ENCODE measurements at regions not wholly inside any gene's neighbourhood (a gene's known extent, or its start where the extent isn't known, plus 50 kb on each side); places are given as distances from the start of the nearest gene placed in this dataset.

DNA sequence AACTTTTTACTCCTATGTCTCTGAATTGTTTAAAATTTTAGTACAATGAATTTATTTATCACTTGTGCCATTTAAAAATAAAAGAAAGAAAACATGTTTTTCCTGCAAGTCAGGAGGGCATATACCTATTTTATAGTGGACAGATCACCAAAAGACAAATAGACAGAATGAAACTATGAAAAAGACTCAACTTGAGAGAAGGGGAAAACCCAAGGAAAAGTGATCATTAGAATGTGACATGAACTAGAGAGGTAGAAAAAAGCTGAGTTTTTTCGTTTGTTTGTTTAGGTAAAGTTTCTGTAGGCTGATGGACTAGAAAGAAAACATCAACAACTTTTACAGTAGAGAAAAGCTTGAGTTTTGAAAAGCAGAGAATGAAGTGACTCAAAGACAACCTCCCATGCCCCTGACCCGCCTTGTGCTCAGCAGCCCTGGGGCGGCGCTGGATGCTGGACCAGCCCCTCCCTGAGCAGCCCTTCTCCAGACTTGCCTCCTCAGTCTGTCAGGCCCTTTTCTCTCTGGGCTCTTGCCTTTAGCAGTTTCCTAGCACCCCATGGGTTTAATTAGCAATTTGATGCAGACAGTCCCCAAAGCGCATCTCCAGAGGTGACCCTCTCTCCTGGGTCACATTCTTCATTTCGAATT, 95.1 kb upstream of the ARID2 start:
- Histone ChIP-seq H3K4me2 (ENCODE audit: low read length) (no peak overlapping the region), H4K8ac (ENCODE audit: low read depth, low read length) (no peak overlapping the region), H2AK5ac (ENCODE audit: low read length) (no peak overlapping the region), H3K79me2 (ENCODE audit: control insufficient read depth, insufficient read depth, low read length, poor library complexity) (no peaks in the 10 kb centered on the region), H4K12ac (ENCODE audit: low read depth, low read length) (no peak overlapping the region), H2AFZ (ENCODE audit: insufficient read depth, low read length, poor library complexity) (no peak overlapping the region), H3K4me3 (ENCODE audit: low read depth, low read length) (no peak overlapping the region), H3K27me3 (ENCODE audit: insufficient read depth, low read length) (no peaks in the 10 kb centered on the region), H3K18ac (ENCODE audit: low read length) (no peak overlapping the region), H3K9ac (ENCODE audit: low read length) (no peak overlapping the region), H2BK12ac (ENCODE audit: low read length) (no peak overlapping the region), H3K79me1 (ENCODE audit: low read length) (no peaks in the 10 kb centered on the region), H2BK120ac (ENCODE audit: insufficient read depth, low read length, poor library complexity) (no peak overlapping the region), H3K36me3 (ENCODE audit: control insufficient read depth in 1 of 2, insufficient read depth in 2 of 2, low read length in 2 of 2) (no peaks in the 10 kb centered on the region), H3K4ac (ENCODE audit: low read depth, low read length) (no peak overlapping the region), H3K23ac (ENCODE audit: low read length) (no peak overlapping the region), H3K9me3 (ENCODE audit: insufficient read depth, low read depth, low read length) (no peaks in the 10 kb centered on the region), H3K14ac (ENCODE audit: low read length) (no peak overlapping the region), H2BK5ac (ENCODE audit: low read depth, low read length, poor library complexity) (no peak overlapping the region), H4K91ac (ENCODE audit: low read depth, low read length) (no peak overlapping the region), H3K27ac (ENCODE audit: low read depth, low read length) (no peak overlapping the region), H3K4me1 (ENCODE audit: control insufficient read depth in 1 of 2, insufficient read depth in 2 of 2, low read length in 2 of 2) (no peaks in the 10 kb centered on the region)
- no peak for DNase-seq
- WGBS (ENCODE audit: extremely low coverage, insufficient coverage, insufficient read length) = no CpG with 5 or more reads among the region's 6 CpGs

DNA sequence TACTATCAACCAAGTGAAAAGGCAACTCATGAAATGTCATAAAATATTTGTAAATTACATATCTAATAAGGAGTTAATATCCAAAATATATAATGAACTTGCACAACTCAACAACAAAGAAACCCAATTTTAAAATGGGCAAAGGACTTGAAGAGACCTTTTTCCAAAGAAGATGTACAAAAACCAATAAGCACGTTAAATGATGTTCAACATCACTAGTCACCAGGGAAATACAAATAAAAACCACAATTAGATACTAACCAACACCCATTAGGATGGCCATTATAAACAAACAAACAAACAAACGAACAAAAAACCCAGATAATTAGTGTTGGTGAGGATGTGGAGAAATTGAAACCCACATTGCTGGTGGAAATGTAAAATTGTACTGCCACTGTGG, 92.3 kb upstream of the ARID2 start:
- Histone ChIP-seq H2BK5ac (ENCODE audit: low read depth, low read length, poor library complexity) (no peak overlapping the region), H3K36me3 (ENCODE audit: control insufficient read depth in 1 of 2, insufficient read depth in 2 of 2, low read length in 2 of 2) (no peaks in the 10 kb centered on the region), H3K4me2 (ENCODE audit: low read length) (no peak overlapping the region), H2AFZ (ENCODE audit: insufficient read depth, low read length, poor library complexity) (no peak overlapping the region), H2BK120ac (ENCODE audit: insufficient read depth, low read length, poor library complexity) (no peak overlapping the region), H4K91ac (ENCODE audit: low read depth, low read length) (no peak overlapping the region), H3K4ac (ENCODE audit: low read depth, low read length) (no peak overlapping the region), H2BK12ac (ENCODE audit: low read length) (no peak overlapping the region), H3K14ac (ENCODE audit: low read length) (no peak overlapping the region), H3K27me3 (ENCODE audit: insufficient read depth, low read length) (no peaks in the 10 kb centered on the region), H3K18ac (ENCODE audit: low read length) (no peak overlapping the region), H4K12ac (ENCODE audit: low read depth, low read length) (no peak overlapping the region), H3K23ac (ENCODE audit: low read length) (no peak overlapping the region), H3K79me2 (ENCODE audit: control insufficient read depth, insufficient read depth, low read length, poor library complexity) (no peaks in the 10 kb centered on the region), H3K27ac (ENCODE audit: low read depth, low read length) (no peak overlapping the region), H3K79me1 (ENCODE audit: low read length) (no peaks in the 10 kb centered on the region), H3K9me3 (ENCODE audit: insufficient read depth, low read depth, low read length) (no peaks in the 10 kb centered on the region), H3K4me3 (ENCODE audit: low read depth, low read length) (no peak overlapping the region), H3K9ac (ENCODE audit: low read length) (no peak overlapping the region), H2AK5ac (ENCODE audit: low read length) (no peak overlapping the region), H4K8ac (ENCODE audit: low read depth, low read length) (no peak overlapping the region), H3K4me1 (ENCODE audit: control insufficient read depth in 1 of 2, insufficient read depth in 2 of 2, low read length in 2 of 2) (no peaks in the 10 kb centered on the region)
- no peak for DNase-seq
- no CpG with 5 or more reads among the region's 2 CpGs for WGBS (ENCODE audit: extremely low coverage, insufficient coverage, insufficient read length)

DNA sequence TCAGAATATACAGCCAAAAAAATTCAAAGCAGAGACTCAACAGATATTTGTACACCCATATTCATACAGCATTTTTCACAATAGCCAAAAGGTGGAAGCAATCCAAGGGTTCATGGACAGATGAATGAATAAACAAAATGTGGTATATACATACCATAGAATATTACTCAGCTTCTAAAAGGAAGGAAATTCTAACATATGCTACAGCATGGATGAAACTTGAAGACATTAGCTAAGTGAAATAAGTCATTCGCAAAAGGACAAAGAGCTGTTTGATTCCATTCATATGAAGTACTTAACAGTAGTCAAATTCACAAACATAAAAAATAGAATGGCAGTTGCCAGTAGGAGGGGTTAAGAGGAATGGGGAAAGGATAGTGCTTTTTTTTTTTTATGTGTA, 91.8 kb upstream of the ARID2 start:
- Histone ChIP-seq H3K4me2 (ENCODE audit: low read length) (no peak overlapping the region), H3K18ac (ENCODE audit: low read length) (no peak overlapping the region), H2BK12ac (ENCODE audit: low read length) (no peak overlapping the region), H3K79me2 (ENCODE audit: control insufficient read depth, insufficient read depth, low read length, poor library complexity) (no peaks in the 10 kb centered on the region), H2AFZ (ENCODE audit: insufficient read depth, low read length, poor library complexity) (no peak overlapping the region), H3K23ac (ENCODE audit: low read length) (no peak overlapping the region), H3K4ac (ENCODE audit: low read depth, low read length) (no peak overlapping the region), H3K79me1 (ENCODE audit: low read length) (no peaks in the 10 kb centered on the region), H4K12ac (ENCODE audit: low read depth, low read length) (no peak overlapping the region), H3K14ac (ENCODE audit: low read length) (no peak overlapping the region), H2BK5ac (ENCODE audit: low read depth, low read length, poor library complexity) (no peak overlapping the region), H3K4me3 (ENCODE audit: low read depth, low read length) (no peak overlapping the region), H4K8ac (ENCODE audit: low read depth, low read length) (no peak overlapping the region), H4K91ac (ENCODE audit: low read depth, low read length) (no peak overlapping the region), H2AK5ac (ENCODE audit: low read length) (no peak overlapping the region), H3K4me1 (ENCODE audit: control insufficient read depth in 1 of 2, insufficient read depth in 2 of 2, low read length in 2 of 2) (no peaks in the 10 kb centered on the region), H3K27me3 (ENCODE audit: insufficient read depth, low read length) (no peaks in the 10 kb centered on the region), H3K36me3 (ENCODE audit: control insufficient read depth in 1 of 2, insufficient read depth in 2 of 2, low read length in 2 of 2) (no peaks in the 10 kb centered on the region), H2BK120ac (ENCODE audit: insufficient read depth, low read length, poor library complexity) (no peak overlapping the region), H3K27ac (ENCODE audit: low read depth, low read length) (no peak overlapping the region), H3K9me3 (ENCODE audit: insufficient read depth, low read depth, low read length) (no peaks in the 10 kb centered on the region), H3K9ac (ENCODE audit: low read length) (no peak overlapping the region)
- WGBS (ENCODE audit: extremely low coverage, insufficient coverage, insufficient read length) = no CpG with 5 or more reads among the region's 1 CpG
- DNase-seq = no peak

DNA sequence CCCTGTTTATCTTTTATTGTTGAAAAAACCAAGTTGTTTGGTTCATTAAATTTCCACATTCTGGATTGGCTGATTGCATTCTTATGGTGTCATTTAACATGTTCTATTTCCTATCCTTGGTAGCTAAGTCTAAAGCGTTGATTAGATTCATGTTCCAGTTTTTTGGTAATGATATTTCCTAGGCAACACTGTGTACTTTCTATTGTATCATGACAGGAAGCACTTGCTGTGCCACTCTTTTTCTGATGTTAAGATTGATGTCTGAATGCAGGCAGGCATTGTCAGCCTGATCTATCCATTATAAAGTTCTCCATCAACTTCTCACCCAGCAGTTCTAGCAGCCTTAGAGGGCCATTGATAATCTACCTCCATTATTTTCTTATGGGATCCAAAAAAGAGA, 91.1 kb upstream of the ARID2 start:
- no peak overlapping the region for H4K8ac ChIP-seq (ENCODE audit: low read depth, low read length)
- no peak overlapping the region for H3K23ac ChIP-seq (ENCODE audit: low read length)
- H2AFZ ChIP-seq (ENCODE audit: insufficient read depth, low read length, poor library complexity) = no peak overlapping the region
- H3K18ac ChIP-seq (ENCODE audit: low read length) = no peak overlapping the region
- H3K4me3 ChIP-seq (ENCODE audit: low read depth, low read length) = no peak overlapping the region
- no peak overlapping the region for H2BK5ac ChIP-seq (ENCODE audit: low read depth, low read length, poor library complexity)
- no CpG with 5 or more reads among the region's 1 CpG for WGBS (ENCODE audit: extremely low coverage, insufficient coverage, insufficient read length)
- no peak overlapping the region for H3K4ac ChIP-seq (ENCODE audit: low read depth, low read length)
- H3K4me2 ChIP-seq (ENCODE audit: low read length) = no peak overlapping the region
- H2BK12ac ChIP-seq (ENCODE audit: low read length) = no peak overlapping the region
- H3K9ac ChIP-seq (ENCODE audit: low read length) = no peak overlapping the region
- H4K12ac ChIP-seq (ENCODE audit: low read depth, low read length) = no peak overlapping the region
- no peaks in the 10 kb centered on the region for H3K27me3 ChIP-seq (ENCODE audit: insufficient read depth, low read length)
- no peaks in the 10 kb centered on the region for H3K9me3 ChIP-seq (ENCODE audit: insufficient read depth, low read depth, low read length)
- H3K79me1 ChIP-seq (ENCODE audit: low read length) = no peaks in the 10 kb centered on the region
- H3K4me1 ChIP-seq (ENCODE audit: control insufficient read depth in 1 of 2, insufficient read depth in 2 of 2, low read length in 2 of 2) = no peaks in the 10 kb centered on the region
- no peak overlapping the region for H3K27ac ChIP-seq (ENCODE audit: low read depth, low read length)
- no peak overlapping the region for H2AK5ac ChIP-seq (ENCODE audit: low read length)
- no peak overlapping the region for H3K14ac ChIP-seq (ENCODE audit: low read length)
- DNase-seq = no peak
- no peaks in the 10 kb centered on the region for H3K36me3 ChIP-seq (ENCODE audit: control insufficient read depth in 1 of 2, insufficient read depth in 2 of 2, low read length in 2 of 2)
- no peak overlapping the region for H4K91ac ChIP-seq (ENCODE audit: low read depth, low read length)
- H2BK120ac ChIP-seq (ENCODE audit: insufficient read depth, low read length, poor library complexity) = no peak overlapping the region
- no peaks in the 10 kb centered on the region for H3K79me2 ChIP-seq (ENCODE audit: control insufficient read depth, insufficient read depth, low read length, poor library complexity)
